Activated T-cell treated with anti-CD3 and anti-CD28 coated beads, Interleukin-2, amount 50 U/mL, for 24 hours (primary cell): ENCODE measurements at regions not wholly inside any gene's neighbourhood (a gene's known extent, or its start where the extent isn't known, plus 50 kb on each side); places are given as distances from the start of the nearest gene placed in this dataset.
A peak's percentile ranks its signal among the peaks of the same experiment; 100 is the strongest.

Source experiments
- DNase-seq: peaks from one replicate; pipeline ENCODE4 v3.0.0-alpha.2; 2020
- H3K27ac Mint-ChIP-seq: 2 replicates; pipeline ENCODE4 v1.8.0; 2020; ENCODE audit warnings: mild to moderate bottlenecking, mixed read lengths
- H3K27me3 Mint-ChIP-seq: 2 replicates; pipeline ENCODE4 v1.8.0; 2020; ENCODE audit warnings: mixed read lengths
- H3K36me3 Mint-ChIP-seq: 2 replicates; pipeline ENCODE4 v1.8.0; 2020; ENCODE audit warnings: low read depth, mixed read lengths
- H3K4me1 Mint-ChIP-seq: 2 replicates; pipeline ENCODE4 v1.8.0; 2020; ENCODE audit warnings: low read depth, mixed read lengths
- H3K4me3 Mint-ChIP-seq: 2 replicates; pipeline ENCODE4 v1.8.0; 2020; ENCODE audit warnings: mild to moderate bottlenecking, moderate library complexity, mixed read lengths
- H3K9me3 Mint-ChIP-seq: 2 replicates; pipeline ENCODE4 v1.8.0; 2020; ENCODE audit warnings: mixed read lengths

GRCh38 chr14:104383088-104383995 is 196.2 kb upstream of the C14orf180 start:
- Mint-ChIP-seq H3K4me3 (no peak overlapping the region), H3K9me3 (peaks cover 24% of the 10 kb centered on the region), H3K36me3 (no peaks in the 10 kb centered on the region), H3K4me1 (peaks cover 1% of the 10 kb centered on the region), H3K27me3 (no peaks in the 10 kb centered on the region), H3K27ac (no peak overlapping the region)
- DNase-seq, result no peak

GRCh38 chr14:104383996-104384775 is 195.4 kb upstream of the C14orf180 start:
- H3K36me3 Mint-ChIP-seq, result no peaks in the 10 kb centered on the region
- H3K27me3 Mint-ChIP-seq, result no peaks in the 10 kb centered on the region
- peak; percentile 23 for DNase-seq
- H3K27ac Mint-ChIP-seq, result no peak overlapping the region
- no peak overlapping the region for H3K4me3 Mint-ChIP-seq
- peaks cover 5% of the 10 kb centered on the region for H3K4me1 Mint-ChIP-seq
- H3K9me3 Mint-ChIP-seq, result peaks cover 19% of the 10 kb centered on the region

GRCh38 chr14:104384776-104385071 is 194.8 kb upstream of the C14orf180 start:
- no peak overlapping the region for H3K4me3 Mint-ChIP-seq
- peak; percentile 3 for DNase-seq
- peaks cover 14% of the 10 kb centered on the region for H3K9me3 Mint-ChIP-seq
- peaks cover 9% of the 10 kb centered on the region for H3K4me1 Mint-ChIP-seq
- H3K27ac Mint-ChIP-seq, result no peak overlapping the region
- no peaks in the 10 kb centered on the region for H3K36me3 Mint-ChIP-seq
- no peaks in the 10 kb centered on the region for H3K27me3 Mint-ChIP-seq

GRCh38 chr14:104385111-104385510 is 194.5 kb upstream of the C14orf180 start:
- no peak overlapping the region for H3K27ac Mint-ChIP-seq
- H3K36me3 Mint-ChIP-seq, result no peaks in the 10 kb centered on the region
- H3K4me3 Mint-ChIP-seq, result no peak overlapping the region
- peaks cover 12% of the 10 kb centered on the region for H3K9me3 Mint-ChIP-seq
- DNase-seq, result peak; percentile 3
- peaks cover 13% of the 10 kb centered on the region for H3K4me1 Mint-ChIP-seq
- no peaks in the 10 kb centered on the region for H3K27me3 Mint-ChIP-seq

GRCh38 chr14:104385531-104386101 is 193.9 kb upstream of the C14orf180 start:
- Mint-ChIP-seq H3K4me3 (no peak overlapping the region), H3K27ac (no peak overlapping the region), H3K4me1 (peaks cover 18% of the 10 kb centered on the region), H3K27me3 (no peaks in the 10 kb centered on the region), H3K9me3 (peaks cover 8% of the 10 kb centered on the region), H3K36me3 (no peaks in the 10 kb centered on the region)
- peak; percentile 20 for DNase-seq

GRCh38 chr14:104386151-104386841 is 193.3 kb upstream of the C14orf180 start:
- peaks cover 4% of the 10 kb centered on the region for H3K9me3 Mint-ChIP-seq
- peak; percentile 24 for DNase-seq
- H3K36me3 Mint-ChIP-seq, result no peaks in the 10 kb centered on the region
- no peak overlapping the region for H3K27ac Mint-ChIP-seq
- no peaks in the 10 kb centered on the region for H3K27me3 Mint-ChIP-seq
- no peak overlapping the region for H3K4me3 Mint-ChIP-seq
- H3K4me1 Mint-ChIP-seq, result peaks cover 23% of the 10 kb centered on the region

GRCh38 chr14:104387022-104388010 is 192.2 kb upstream of the C14orf180 start:
- Mint-ChIP-seq H3K27ac (peak overlapping the region; percentile 40), H3K27me3 (no peaks in the 10 kb centered on the region), H3K9me3 (no peaks in the 10 kb centered on the region), H3K4me3 (no peak overlapping the region), H3K36me3 (no peaks in the 10 kb centered on the region), H3K4me1 (peaks cover 33% of the 10 kb centered on the region)
- peak; percentile 26 for DNase-seq

GRCh38 chr14:104388011-104388521 is 191.5 kb upstream of the C14orf180 start:
- peaks cover 41% of the 10 kb centered on the region for H3K4me1 Mint-ChIP-seq
- DNase-seq, result peak; percentile 18
- no peaks in the 10 kb centered on the region for H3K36me3 Mint-ChIP-seq
- H3K9me3 Mint-ChIP-seq, result no peaks in the 10 kb centered on the region
- H3K27me3 Mint-ChIP-seq, result no peaks in the 10 kb centered on the region
- H3K27ac Mint-ChIP-seq, result peak overlapping the region; percentile 40
- no peak overlapping the region for H3K4me3 Mint-ChIP-seq

- Mint-ChIP-seq H3K4me3 (no peak overlapping the region), H3K27ac (peak overlapping the region; percentile 52), H3K27me3 (no peaks in the 10 kb centered on the region), H3K9me3 (no peaks in the 10 kb centered on the region), H3K4me1 (peaks cover 44% of the 10 kb centered on the region), H3K36me3 (no peaks in the 10 kb centered on the region)
- peak; percentile 25 for DNase-seq
Measured at GRCh38 chr14:104388541-104389325, 190.8 kb upstream of the C14orf180 start.

- H3K36me3 Mint-ChIP-seq, result no peaks in the 10 kb centered on the region
- no peaks in the 10 kb centered on the region for H3K27me3 Mint-ChIP-seq
- H3K27ac Mint-ChIP-seq, result peak overlapping the region; percentile 52
- no peaks in the 10 kb centered on the region for H3K9me3 Mint-ChIP-seq
- no peak overlapping the region for H3K4me3 Mint-ChIP-seq
- peak; percentile 49 for DNase-seq
- peaks cover 53% of the 10 kb centered on the region for H3K4me1 Mint-ChIP-seq
Measured at GRCh38 chr14:104389326-104390220, 190.0 kb upstream of the C14orf180 start.

- Mint-ChIP-seq H3K4me3 (no peak overlapping the region), H3K4me1 (peaks cover 61% of the 10 kb centered on the region), H3K27me3 (no peaks in the 10 kb centered on the region), H3K9me3 (no peaks in the 10 kb centered on the region), H3K36me3 (no peaks in the 10 kb centered on the region), H3K27ac (peak overlapping the region; percentile 3)
- peak; percentile 31 for DNase-seq
Measured at GRCh38 chr14:104390221-104390931, 189.2 kb upstream of the C14orf180 start.
